ENCODE measurements at regions not wholly inside any gene's neighbourhood (a gene's known extent, or its start where the extent isn't known, plus 50 kb on each side); places are given as distances from the start of the nearest gene placed in this dataset.

GRCh38 chr13:22939157-22939556, 241.6 kb upstream of the SGCG start:
- Histone ChIP-seq H3K4me1 (replicated peaks in 1 of 2; ENCODE audit: control insufficient read depth in 2 of 2, insufficient read depth in 2 of 2, low read length in 2 of 2) (peaks cover 0 to 3% of the 10 kb centered on the region in 2 experiments; a peak in 1 of 5 replicates), H3K79me2 (ENCODE audit: control insufficient read depth, insufficient read depth, low read length) (no peaks in the 10 kb centered on the region), H3K27ac (ENCODE audit: extremely low read depth, low read depth, low read length) (no peak overlapping the region), H2AFZ (ENCODE audit: low read depth, low read length) (no peak overlapping the region), H3K4me2 (ENCODE audit: insufficient read depth, low read length) (no peak overlapping the region), H3K9me3 (replicated peaks; ENCODE audit: control insufficient read depth, insufficient read depth, low read depth, low read length) (no peaks in the 10 kb centered on the region), H3K4me3 (no peak overlapping the region), H3K9me1 (ENCODE audit: control insufficient read depth, insufficient read depth, low read length) (no peaks in the 10 kb centered on the region), H4K20me1 (replicated peaks; ENCODE audit: control insufficient read depth, insufficient read depth, low read length) (no peaks in the 10 kb centered on the region), H3K9ac (ENCODE audit: insufficient read depth in 1 of 2, low read depth in 2 of 2, low read length in 2 of 2) (no peak overlapping the region), H3K36me3 (ENCODE audit: control insufficient read depth, insufficient read depth, low read length) (no peaks in the 10 kb centered on the region), H3K27me3 (ENCODE audit: control insufficient read depth in 2 of 2, insufficient read depth in 2 of 2, low read length in 2 of 2) (no peaks in the 10 kb centered on the region)
- WGBS (ENCODE audit: insufficient coverage, low coverage, missing lambda C conversion rate), result 14% methylated on average over 1 of the region's 3 CpGs
- ATAC-seq (no peak), FAIRE-seq (no peak), DNase-seq (ENCODE audit: extremely low read depth in 1 of 4, low spot score in 3 of 4) (no peak)
- TF ChIP-seq PTBP1 (IDR thresholded peaks at IDR 0.05; ENCODE audit: low read depth, low read length) (no peak), ZNF696 (CRISPR knock-in tag; conservative IDR thresholded peaks at IDR 0.05) (no peak), FOXP1 (CRISPR knock-in tag; IDR thresholded peaks at IDR 0.05) (no peak)
- TF ChIP-seq, protein P1, sequence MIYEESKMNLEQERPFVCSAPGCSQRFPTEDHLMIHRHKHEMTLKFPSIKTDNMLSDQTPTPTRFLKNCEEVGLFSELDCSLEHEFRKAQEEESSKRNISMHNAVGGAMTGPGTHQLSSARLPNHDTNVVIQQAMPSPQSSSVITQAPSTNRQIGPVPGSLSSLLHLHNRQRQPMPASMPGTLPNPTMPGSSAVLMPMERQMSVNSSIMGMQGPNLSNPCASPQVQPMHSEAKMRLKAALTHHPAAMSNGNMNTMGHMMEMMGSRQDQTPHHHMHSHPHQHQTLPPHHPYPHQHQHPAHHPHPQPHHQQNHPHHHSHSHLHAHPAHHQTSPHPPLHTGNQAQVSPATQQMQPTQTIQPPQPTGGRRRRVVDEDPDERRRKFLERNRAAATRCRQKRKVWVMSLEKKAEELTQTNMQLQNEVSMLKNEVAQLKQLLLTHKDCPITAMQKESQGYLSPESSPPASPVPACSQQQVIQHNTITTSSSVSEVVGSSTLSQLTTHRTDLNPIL (CRISPR knock-in tag; IDR thresholded peaks at IDR 0.05), result no peak
- no TSS peak for BruUV-seq (replicated peaks)
- ChIA-PET CTCF (ENCODE audit: low intra/inter-chr PET ratio) (no interaction called here), POLR2A (no interaction called here)
- in situ Hi-C loops (cut with MboI), result loop anchor here (10.0 kb wide), 1 partner anchor 1416 kb away; no protein-coding TSS in a partner anchor
- intact Hi-C loops (cut with micrococcal nuclease), result no loop called here

GRCh38 chr13:22940090-22940710, 240.6 kb upstream of the SGCG start:
- no TSS peak for BruUV-seq (replicated peaks)
- CTCF ChIA-PET (ENCODE audit: low intra/inter-chr PET ratio), result no interaction called here
- Histone ChIP-seq H3K9ac (ENCODE audit: insufficient read depth in 1 of 2, low read depth in 2 of 2, low read length in 2 of 2) (no peak overlapping the region; a peak in 1 of 4 replicates), H3K4me2 (ENCODE audit: insufficient read depth, low read length) (no peak overlapping the region), H3K27me3 (ENCODE audit: control insufficient read depth in 2 of 2, insufficient read depth in 2 of 2, low read length in 2 of 2) (no peaks in the 10 kb centered on the region), H3K27ac (ENCODE audit: extremely low read depth, low read depth, low read length) (no peak overlapping the region), H2AFZ (ENCODE audit: low read depth, low read length) (no peak overlapping the region), H3K4me3 (no peak overlapping the region), H3K9me3 (replicated peaks; ENCODE audit: control insufficient read depth, insufficient read depth, low read depth, low read length) (no peaks in the 10 kb centered on the region), H3K4me1 (replicated peaks in 1 of 2; ENCODE audit: control insufficient read depth in 2 of 2, insufficient read depth in 2 of 2, low read length in 2 of 2) (peaks cover 0 to 7% of the 10 kb centered on the region in 2 experiments; a peak in 1 of 5 replicates), H3K79me2 (ENCODE audit: control insufficient read depth, insufficient read depth, low read length) (no peaks in the 10 kb centered on the region), H4K20me1 (replicated peaks; ENCODE audit: control insufficient read depth, insufficient read depth, low read length) (no peaks in the 10 kb centered on the region), H3K9me1 (ENCODE audit: control insufficient read depth, insufficient read depth, low read length) (no peaks in the 10 kb centered on the region), H3K36me3 (ENCODE audit: control insufficient read depth, insufficient read depth, low read length) (no peaks in the 10 kb centered on the region)
- intact Hi-C loops (cut with micrococcal nuclease) (no loop called here), in situ Hi-C loops (cut with MboI) (no loop called here)
- FAIRE-seq (no peak), DNase-seq (ENCODE audit: extremely low read depth in 1 of 4, low spot score in 3 of 4) (no peak), ATAC-seq (no peak)
- WGBS (ENCODE audit: insufficient coverage, low coverage, missing lambda C conversion rate), result 30% methylated on average over 5 of the region's 11 CpGs
- POLR2A ChIA-PET, result no interaction called here
- TF ChIP-seq SPI1 (IDR thresholded peaks at IDR 0.05; ENCODE audit: borderline replicate concordance, low read depth, low read length) (no peak), TRIM25 (IDR thresholded peaks at IDR 0.05; ENCODE audit: borderline replicate concordance) (no peak), ZNF696 (CRISPR knock-in tag; conservative IDR thresholded peaks at IDR 0.05) (no peak), MTA2 (IDR thresholded peaks at IDR 0.05; ENCODE audit: low read depth) (no peak), EHMT2 (IDR thresholded peaks at IDR 0.05) (no peak)
